HEK293T (cell line): ENCODE measurements at regions not wholly inside any gene's neighbourhood (a gene's known extent, or its start where the extent isn't known, plus 50 kb on each side); places are given as distances from the start of the nearest gene placed in this dataset.

ENCODE experiments used
- CTCF ChIA-PET: fragments of 350-600 bp; formaldehyde crosslinking; extraction: SDS; loops from one replicate; lab custom pipeline; 2021; ENCODE audit warnings: antibody characterized with exemption, inconsistent platforms; lab: Yijun Ruan, JAX
- POLR2A ChIA-PET: fragments of 350-600 bp; formaldehyde crosslinking; extraction: SDS; loops from one replicate; lab custom pipeline; 2020; ENCODE audit warnings: antibody characterized with exemption, inconsistent platforms; lab: Yijun Ruan, JAX
- DNase-seq: peaks from one replicate; pipeline ENCODE4 v3.0.0; 2012; ENCODE audit warnings: mixed read lengths; ENCODE audit errors: extremely low spot score
- ARNT ChIP-seq: fragments of 450-650 bp; IDR thresholded peaks from 2 replicates; pipeline ENCODE4 v1.6.1; 2017; ENCODE audit warnings: mild to moderate bottlenecking
- BHLHE40 ChIP-seq: fragments of 450-650 bp; IDR thresholded peaks from 2 replicates; pipeline ENCODE4 v1.6.1; 2016; ENCODE audit warnings: mild to moderate bottlenecking, moderate library complexity, borderline replicate concordance
- CTBP1 ChIP-seq: fragments of 450-650 bp; IDR thresholded peaks from 2 replicates; pipeline ENCODE4 v1.6.1; 2016; ENCODE audit warnings: borderline replicate concordance
- ELF4 ChIP-seq: fragments of 450-650 bp; IDR thresholded peaks from 2 replicates; pipeline ENCODE4 v1.6.1; 2017; ENCODE audit warnings: antibody characterized with exemption
- FOXA1 ChIP-seq: fragments of 450-650 bp; IDR thresholded peaks from 2 replicates; pipeline ENCODE4 v1.6.1; 2016; ENCODE audit warnings: mild to moderate bottlenecking
- FOXK2 ChIP-seq: fragments of 450-650 bp; IDR thresholded peaks from 2 replicates; pipeline ENCODE4 v1.6.1; 2016; ENCODE audit warnings: mild to moderate bottlenecking
- FOXM1 ChIP-seq: fragments of 450-650 bp; IDR thresholded peaks from 2 replicates; pipeline ENCODE4 v1.6.1; 2017; ENCODE audit warnings: mild to moderate bottlenecking, borderline replicate concordance
- HDGF ChIP-seq: fragments of 450-650 bp; IDR thresholded peaks from 2 replicates; pipeline ENCODE4 v1.6.1; 2017; ENCODE audit warnings: antibody characterized with exemption, borderline replicate concordance
- L3MBTL2 ChIP-seq: fragments of 450-650 bp; conservative IDR thresholded peaks from 2 replicates; pipeline ENCODE4 v1.6.1; 2016; ENCODE audit warnings: mild to moderate bottlenecking
- LEF1 ChIP-seq: fragments of 450-650 bp; IDR thresholded peaks from 2 replicates; pipeline ENCODE4 v1.6.1; 2017; ENCODE audit warnings: mild to moderate bottlenecking, borderline replicate concordance
- NFRKB ChIP-seq: fragments of 450-650 bp; IDR thresholded peaks from 2 replicates; pipeline ENCODE4 v1.6.1; 2016; ENCODE audit warnings: mild to moderate bottlenecking, moderate library complexity
- SP1 ChIP-seq: fragments of 450-650 bp; IDR thresholded peaks from 2 replicates; pipeline ENCODE4 v1.6.1; 2017
- SUZ12 ChIP-seq: fragments of 450-650 bp; IDR thresholded peaks from 2 replicates; pipeline ENCODE4 v1.6.1; 2016; ENCODE audit warnings: mild to moderate bottlenecking
- TARDBP ChIP-seq: fragments of 450-650 bp; IDR thresholded peaks from 2 replicates; pipeline ENCODE4 v1.6.1; 2016
- ZNF384 ChIP-seq: fragments of 450-650 bp; IDR thresholded peaks from 2 replicates; pipeline ENCODE4 v1.6.1; 2016
- TF ChIP-seq, protein P1 (sequence below): fragments of 450-650 bp; IDR thresholded peaks from 2 replicates; pipeline ENCODE4 v1.6.1; 2016

GRCh38 chr9:103881419-103881818 lies 212.7 kb upstream of the SMC2 start:
- POLR2A ChIA-PET = no interaction called here
- no peak for DNase-seq
- TF ChIP-seq ELF4 (no peak), NFRKB (no peak), ARNT (no peak), FOXK2 (no peak), CTBP1 (no peak), SUZ12 (no peak), LEF1 (no peak), FOXM1 (no peak), HDGF (no peak), L3MBTL2 (no peak), BHLHE40 (no peak), FOXA1 (no peak), ZNF384 (no peak), SP1 (no peak), TARDBP (no peak)
- TF ChIP-seq, protein P1, sequence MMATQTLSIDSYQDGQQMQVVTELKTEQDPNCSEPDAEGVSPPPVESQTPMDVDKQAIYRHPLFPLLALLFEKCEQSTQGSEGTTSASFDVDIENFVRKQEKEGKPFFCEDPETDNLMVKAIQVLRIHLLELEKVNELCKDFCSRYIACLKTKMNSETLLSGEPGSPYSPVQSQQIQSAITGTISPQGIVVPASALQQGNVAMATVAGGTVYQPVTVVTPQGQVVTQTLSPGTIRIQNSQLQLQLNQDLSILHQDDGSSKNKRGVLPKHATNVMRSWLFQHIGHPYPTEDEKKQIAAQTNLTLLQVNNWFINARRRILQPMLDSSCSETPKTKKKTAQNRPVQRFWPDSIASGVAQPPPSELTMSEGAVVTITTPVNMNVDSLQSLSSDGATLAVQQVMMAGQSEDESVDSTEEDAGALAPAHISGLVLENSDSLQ = no peak
- CTCF ChIA-PET = no interaction called here

DNA sequence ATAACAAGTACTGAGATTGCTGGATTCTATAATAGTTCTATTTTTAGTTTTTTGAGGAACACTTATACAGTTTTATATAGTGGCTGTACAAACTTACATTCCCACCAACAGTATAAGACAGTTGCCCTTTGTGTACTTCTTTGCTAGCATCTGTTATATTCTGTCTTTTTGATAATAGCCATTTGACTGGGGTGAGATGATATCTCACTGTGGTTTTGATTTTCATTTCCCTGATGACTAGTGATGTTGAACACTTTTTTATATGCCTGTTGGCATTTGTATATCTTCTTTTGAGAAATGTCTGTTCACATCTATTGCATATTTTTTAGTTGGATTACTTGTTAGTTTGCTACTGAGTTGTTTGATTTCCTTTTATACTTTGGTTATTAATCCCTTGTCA lies 204.1 kb upstream of the SMC2 start:
- CTCF ChIA-PET = no interaction called here
- TF ChIP-seq LEF1 = no peak
- no peak for TF ChIP-seq HDGF
- TF ChIP-seq FOXK2 = no peak
- TF ChIP-seq, protein P1 = no peak
- TF ChIP-seq SUZ12 = no peak
- TF ChIP-seq SP1 = no peak
- TF ChIP-seq L3MBTL2 = no peak
- no peak for TF ChIP-seq FOXA1
- no peak for TF ChIP-seq TARDBP
- no peak for TF ChIP-seq BHLHE40
- no peak for TF ChIP-seq ARNT
- no peak for TF ChIP-seq ELF4
- no peak for TF ChIP-seq ZNF384
- TF ChIP-seq FOXM1 = no peak
- TF ChIP-seq NFRKB = no peak
- POLR2A ChIA-PET = no interaction called here
- no peak for DNase-seq

DNA sequence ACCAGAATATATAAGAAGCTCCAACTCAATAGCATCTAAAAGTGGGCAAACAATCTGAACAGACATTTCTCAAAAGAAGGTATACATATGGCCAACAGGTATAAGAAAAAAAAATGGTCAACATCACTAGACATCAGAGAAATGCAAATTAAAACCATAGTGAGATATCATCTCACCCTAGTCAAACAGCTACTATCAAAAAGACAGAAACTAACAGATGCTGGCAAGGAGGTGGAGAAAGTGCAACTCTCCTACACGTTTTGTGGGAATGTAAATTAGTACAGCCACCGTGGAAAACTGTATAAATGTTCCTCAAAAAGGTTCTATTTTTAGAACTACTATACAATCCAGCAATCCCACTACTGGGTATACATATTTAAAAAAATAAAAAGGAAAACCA lies 199.9 kb upstream of the SMC2 start:
- ChIA-PET POLR2A (no interaction called here), CTCF (no interaction called here)
- TF ChIP-seq BHLHE40 = no peak
- TF ChIP-seq HDGF = no peak
- TF ChIP-seq ZNF384 = no peak
- no peak for TF ChIP-seq SP1
- no peak for TF ChIP-seq L3MBTL2
- no peak for TF ChIP-seq NFRKB
- no peak for TF ChIP-seq ELF4
- no peak for TF ChIP-seq TARDBP
- no peak for TF ChIP-seq FOXM1
- TF ChIP-seq, protein P1 = no peak
- no peak for TF ChIP-seq SUZ12
- no peak for TF ChIP-seq FOXK2
- TF ChIP-seq ARNT = no peak
- TF ChIP-seq CTBP1 = no peak
- no peak for TF ChIP-seq FOXA1
- TF ChIP-seq LEF1 = no peak
- no peak for DNase-seq

DNA sequence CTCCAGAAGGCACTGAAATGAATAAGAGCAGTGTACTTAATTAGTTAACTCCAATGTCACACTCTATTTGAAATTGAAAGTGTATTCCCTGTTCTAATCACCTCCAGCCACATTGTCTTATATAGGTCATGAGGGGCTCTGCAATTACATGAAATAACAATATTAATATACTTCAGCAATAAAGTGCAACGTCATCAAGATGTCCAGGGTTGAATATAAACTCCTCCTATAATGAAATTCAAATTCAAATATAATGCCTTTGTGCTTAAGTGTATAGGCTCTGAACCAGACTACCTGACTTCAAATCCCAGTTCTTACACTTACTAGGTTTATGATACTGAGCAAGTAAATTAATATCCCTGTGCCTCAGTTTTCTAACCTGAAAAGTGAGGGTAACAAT lies 195.6 kb upstream of the SMC2 start:
- no peak for DNase-seq
- TF ChIP-seq SUZ12 (no peak), L3MBTL2 (no peak), ELF4 (no peak), SP1 (no peak), FOXM1 (no peak), NFRKB (no peak), ZNF384 (no peak), HDGF (no peak), CTBP1 (no peak), FOXK2 (no peak), TARDBP (no peak), FOXA1 (no peak)
- CTCF ChIA-PET = no interaction called here
- POLR2A ChIA-PET = no interaction called here

DNA sequence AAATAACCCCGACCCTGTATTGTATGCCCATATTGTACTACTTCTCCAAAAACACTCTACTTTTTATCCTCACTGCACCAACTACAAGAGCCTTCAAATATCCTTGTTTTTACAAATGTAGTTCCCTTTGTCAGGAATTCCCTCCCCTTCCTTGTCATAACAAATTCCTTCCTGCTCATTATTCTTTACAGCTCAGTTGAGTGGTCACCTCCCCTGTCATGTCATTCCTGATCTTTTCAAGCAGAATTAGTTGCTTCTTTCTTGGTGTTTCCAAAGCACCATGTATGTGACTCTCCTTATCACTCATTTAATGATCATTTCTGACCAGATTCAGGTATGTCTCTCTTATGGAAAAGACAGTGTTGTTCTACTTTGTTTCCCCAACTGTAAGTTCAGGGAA lies 194.2 kb upstream of the SMC2 start:
- ChIA-PET CTCF (no interaction called here), POLR2A (no interaction called here)
- TF ChIP-seq SUZ12 = no peak
- TF ChIP-seq LEF1 = no peak
- no peak for TF ChIP-seq NFRKB
- TF ChIP-seq HDGF = no peak
- TF ChIP-seq ARNT = no peak
- no peak for TF ChIP-seq ZNF384
- no peak for TF ChIP-seq ELF4
- TF ChIP-seq FOXM1 = no peak
- TF ChIP-seq FOXA1 = no peak
- TF ChIP-seq SP1 = no peak
- no peak for TF ChIP-seq TARDBP
- no peak for TF ChIP-seq CTBP1
- no peak for DNase-seq

- no peak for DNase-seq
- TF ChIP-seq LEF1 (no peak), ELF4 (no peak)
- ChIA-PET CTCF (no interaction called here), POLR2A (no interaction called here)
Observed at GRCh38 chr9:103900466-103900865, 193.6 kb upstream of the SMC2 start.
